WTC11 (cell line): ENCODE measurements at regions not wholly inside any gene's neighbourhood (a gene's known extent, or its start where the extent isn't known, plus 50 kb on each side); places are given as distances from the start of the nearest gene placed in this dataset.

Experiments
- ELF4 ChIP-seq: sonication (generic); formaldehyde crosslinking; IDR thresholded peaks from 2 replicates; pipeline ENCODE4 v1.8.1; 2022; ENCODE audit warnings: low read depth, mild to moderate bottlenecking, moderate library complexity, missing genetic modification reagents
- ESRRA ChIP-seq: sonication (generic); formaldehyde crosslinking; IDR thresholded peaks from 2 replicates; pipeline ENCODE4 v1.8.1; 2022; ENCODE audit warnings: mild to moderate bottlenecking, missing genetic modification reagents, borderline replicate concordance
- FOXJ3 ChIP-seq: sonication (generic); formaldehyde crosslinking; IDR thresholded peaks from 2 replicates; pipeline ENCODE4 v1.9.0; 2021; ENCODE audit warnings: missing genetic modification reagents, mild to moderate bottlenecking, borderline replicate concordance
- HMGA2 ChIP-seq: fragments of 250-450 bp; sonication (Bioruptor Pico); IDR thresholded peaks from 2 replicates; pipeline ENCODE4 v1.4.0; 2021; ENCODE audit warnings: mild to moderate bottlenecking, moderate library complexity
- PRDM15 ChIP-seq: sonication (generic); formaldehyde crosslinking; IDR thresholded peaks from 2 replicates; pipeline ENCODE4 v1.8.0; 2022; ENCODE audit warnings: missing genetic modification reagents
- TEAD4 ChIP-seq: sonication (generic); formaldehyde crosslinking; IDR thresholded peaks from 2 replicates; pipeline ENCODE4 v1.8.0; 2022; ENCODE audit warnings: mild to moderate bottlenecking, missing genetic modification reagents
- ZNF532 ChIP-seq: fragments of 250-450 bp; sonication (Bioruptor Pico); IDR thresholded peaks from 2 replicates; pipeline ENCODE4 v1.9.0; 2021; ENCODE audit warnings: mild to moderate bottlenecking, borderline replicate concordance
- TF ChIP-seq, protein P1 (sequence below): fragments of 200-600 bp; IDR thresholded peaks from 2 replicates; pipeline ENCODE4 v1.8.0; 2022; ENCODE audit warnings: antibody characterized with exemption
- TF ChIP-seq, protein P2 (sequence below): fragments of 250-450 bp; sonication (Bioruptor Pico); IDR thresholded peaks from 2 replicates; pipeline ENCODE4 v2.1.2; 2022; ENCODE audit warnings: mild to moderate bottlenecking, moderate library complexity
- TF ChIP-seq, protein P3 (sequence below): sonication (generic); formaldehyde crosslinking; conservative IDR thresholded peaks from 2 replicates; pipeline ENCODE4 v1.8.1; 2022; ENCODE audit warnings: mild to moderate bottlenecking, missing genetic modification reagents

DNA sequence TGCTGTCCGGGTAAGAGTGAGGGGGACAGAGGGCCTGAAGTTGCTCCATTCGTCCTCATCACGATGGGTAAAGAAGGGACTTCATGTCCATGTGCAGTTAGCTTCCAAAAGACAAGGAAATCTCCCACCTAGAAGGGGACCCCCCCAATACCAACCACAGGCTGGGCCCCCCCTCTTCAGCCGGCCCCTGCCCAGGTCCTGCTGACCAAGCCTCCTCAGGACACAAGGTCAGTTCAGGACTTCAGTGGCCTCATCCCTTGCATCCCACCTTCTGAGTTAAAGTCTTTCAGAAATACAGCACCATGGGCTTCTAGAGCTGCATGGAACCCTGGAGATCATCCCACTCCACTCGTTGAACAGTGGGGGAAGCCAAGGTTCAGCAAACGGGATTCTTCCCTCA lies 115.4 kb upstream of the ERG start:
- TF ChIP-seq, protein P1, sequence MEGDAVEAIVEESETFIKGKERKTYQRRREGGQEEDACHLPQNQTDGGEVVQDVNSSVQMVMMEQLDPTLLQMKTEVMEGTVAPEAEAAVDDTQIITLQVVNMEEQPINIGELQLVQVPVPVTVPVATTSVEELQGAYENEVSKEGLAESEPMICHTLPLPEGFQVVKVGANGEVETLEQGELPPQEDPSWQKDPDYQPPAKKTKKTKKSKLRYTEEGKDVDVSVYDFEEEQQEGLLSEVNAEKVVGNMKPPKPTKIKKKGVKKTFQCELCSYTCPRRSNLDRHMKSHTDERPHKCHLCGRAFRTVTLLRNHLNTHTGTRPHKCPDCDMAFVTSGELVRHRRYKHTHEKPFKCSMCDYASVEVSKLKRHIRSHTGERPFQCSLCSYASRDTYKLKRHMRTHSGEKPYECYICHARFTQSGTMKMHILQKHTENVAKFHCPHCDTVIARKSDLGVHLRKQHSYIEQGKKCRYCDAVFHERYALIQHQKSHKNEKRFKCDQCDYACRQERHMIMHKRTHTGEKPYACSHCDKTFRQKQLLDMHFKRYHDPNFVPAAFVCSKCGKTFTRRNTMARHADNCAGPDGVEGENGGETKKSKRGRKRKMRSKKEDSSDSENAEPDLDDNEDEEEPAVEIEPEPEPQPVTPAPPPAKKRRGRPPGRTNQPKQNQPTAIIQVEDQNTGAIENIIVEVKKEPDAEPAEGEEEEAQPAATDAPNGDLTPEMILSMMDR = no peak
- TF ChIP-seq TEAD4 (CRISPR knock-in tag) (no peak), ESRRA (CRISPR knock-in tag) (no peak), ELF4 (CRISPR knock-in tag) (no peak), FOXJ3 (no peak), ZNF532 (CRISPR knock-in tag) (no peak), HMGA2 (CRISPR knock-in tag) (no peak), PRDM15 (CRISPR knock-in tag) (no peak)
- TF ChIP-seq, protein P2, sequence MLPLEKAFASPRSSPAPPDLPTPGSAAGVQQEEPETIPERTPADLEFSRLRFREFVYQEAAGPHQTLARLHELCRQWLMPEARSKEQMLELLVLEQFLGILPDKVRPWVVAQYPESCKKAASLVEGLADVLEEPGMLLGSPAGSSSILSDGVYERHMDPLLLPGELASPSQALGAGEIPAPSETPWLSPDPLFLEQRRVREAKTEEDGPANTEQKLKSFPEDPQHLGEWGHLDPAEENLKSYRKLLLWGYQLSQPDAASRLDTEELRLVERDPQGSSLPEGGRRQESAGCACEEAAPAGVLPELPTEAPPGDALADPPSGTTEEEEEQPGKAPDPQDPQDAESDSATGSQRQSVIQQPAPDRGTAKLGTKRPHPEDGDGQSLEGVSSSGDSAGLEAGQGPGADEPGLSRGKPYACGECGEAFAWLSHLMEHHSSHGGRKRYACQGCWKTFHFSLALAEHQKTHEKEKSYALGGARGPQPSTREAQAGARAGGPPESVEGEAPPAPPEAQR (CRISPR knock-in tag) = no peak
- TF ChIP-seq, protein P3, sequence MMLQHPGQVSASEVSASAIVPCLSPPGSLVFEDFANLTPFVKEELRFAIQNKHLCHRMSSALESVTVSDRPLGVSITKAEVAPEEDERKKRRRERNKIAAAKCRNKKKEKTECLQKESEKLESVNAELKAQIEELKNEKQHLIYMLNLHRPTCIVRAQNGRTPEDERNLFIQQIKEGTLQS = no peak
